GM12864 (cell line): ENCODE measurements at regions not wholly inside any gene's neighbourhood (a gene's known extent, or its start where the extent isn't known, plus 50 kb on each side); places are given as distances from the start of the nearest gene placed in this dataset.

ENCODE experiments used
- DNase-seq: peaks from one replicate; pipeline ENCODE4 v3.0.0-alpha.2; 2011; ENCODE audit warnings: low read depth
- H3K4me3 ChIP-seq: 2 replicates; pipeline ENCODE4 v1.5.1; 2011; ENCODE audit warnings: mild to moderate bottlenecking, low read depth, low read length, control low read depth
- TF ChIP-seq, protein P1 (sequence below): IDR thresholded peaks from 2 replicates; pipeline ENCODE4 v1.5.1; 2011; ENCODE audit warnings: low read depth, mild to moderate bottlenecking, moderate library complexity, low read length, control low read depth, inconsistent platforms; ENCODE audit errors: missing control alignments

DNA sequence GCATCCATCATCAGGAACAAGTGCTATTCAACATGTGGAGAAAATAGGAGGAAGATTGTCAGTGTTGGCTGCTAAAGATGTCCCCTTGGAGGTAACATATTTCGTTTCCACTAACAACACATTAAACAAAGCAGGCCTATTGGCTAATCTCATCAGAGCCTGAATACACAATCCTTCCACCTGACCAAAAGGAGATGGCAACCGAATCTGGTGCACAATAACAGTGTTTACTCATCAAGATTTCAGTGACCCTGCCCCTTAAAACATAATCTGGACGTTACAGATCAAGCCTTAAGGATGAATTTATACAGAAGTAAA is 582.5 kb downstream of the EFNB2 start:
- TF ChIP-seq, protein P1, sequence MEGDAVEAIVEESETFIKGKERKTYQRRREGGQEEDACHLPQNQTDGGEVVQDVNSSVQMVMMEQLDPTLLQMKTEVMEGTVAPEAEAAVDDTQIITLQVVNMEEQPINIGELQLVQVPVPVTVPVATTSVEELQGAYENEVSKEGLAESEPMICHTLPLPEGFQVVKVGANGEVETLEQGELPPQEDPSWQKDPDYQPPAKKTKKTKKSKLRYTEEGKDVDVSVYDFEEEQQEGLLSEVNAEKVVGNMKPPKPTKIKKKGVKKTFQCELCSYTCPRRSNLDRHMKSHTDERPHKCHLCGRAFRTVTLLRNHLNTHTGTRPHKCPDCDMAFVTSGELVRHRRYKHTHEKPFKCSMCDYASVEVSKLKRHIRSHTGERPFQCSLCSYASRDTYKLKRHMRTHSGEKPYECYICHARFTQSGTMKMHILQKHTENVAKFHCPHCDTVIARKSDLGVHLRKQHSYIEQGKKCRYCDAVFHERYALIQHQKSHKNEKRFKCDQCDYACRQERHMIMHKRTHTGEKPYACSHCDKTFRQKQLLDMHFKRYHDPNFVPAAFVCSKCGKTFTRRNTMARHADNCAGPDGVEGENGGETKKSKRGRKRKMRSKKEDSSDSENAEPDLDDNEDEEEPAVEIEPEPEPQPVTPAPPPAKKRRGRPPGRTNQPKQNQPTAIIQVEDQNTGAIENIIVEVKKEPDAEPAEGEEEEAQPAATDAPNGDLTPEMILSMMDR, result no peak
- no peak for DNase-seq
- H3K4me3 ChIP-seq, result no peak overlapping the region

DNA sequence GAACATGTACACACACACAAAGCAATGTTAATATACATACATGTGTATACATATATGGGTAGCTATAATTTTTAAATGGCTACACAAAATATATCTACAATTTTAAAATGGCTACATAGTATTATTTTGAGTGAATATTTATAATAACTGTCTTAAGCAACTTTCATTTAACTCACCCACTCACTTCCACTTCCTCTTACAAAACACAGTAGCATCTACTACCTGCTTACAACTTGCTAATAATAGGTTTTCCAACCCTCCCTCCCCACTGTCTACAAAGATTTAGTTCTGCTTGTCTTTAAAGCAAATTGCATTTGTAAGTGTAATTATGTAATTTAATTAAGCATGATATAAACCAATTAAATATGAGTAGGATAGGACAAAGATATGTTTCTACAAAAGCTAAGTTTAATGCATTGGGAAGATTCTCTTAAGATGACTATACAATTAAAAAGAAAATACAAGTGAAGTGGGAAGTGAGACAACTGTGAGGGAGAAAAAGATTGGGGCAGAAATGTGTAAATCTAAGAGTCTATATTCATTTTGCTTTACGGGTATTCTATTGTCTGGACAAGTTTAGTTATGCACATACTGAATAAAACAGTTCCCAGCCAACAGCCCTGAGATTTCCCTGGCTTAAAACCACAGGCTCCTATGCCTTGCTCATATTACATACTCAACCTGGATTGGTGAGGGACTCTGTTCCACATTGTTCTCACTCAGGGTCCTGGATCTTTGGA is 583.1 kb downstream of the EFNB2 start:
- H3K4me3 ChIP-seq, result no peak overlapping the region
- DNase-seq, result no peak
- TF ChIP-seq, protein P1, result no peak

DNA sequence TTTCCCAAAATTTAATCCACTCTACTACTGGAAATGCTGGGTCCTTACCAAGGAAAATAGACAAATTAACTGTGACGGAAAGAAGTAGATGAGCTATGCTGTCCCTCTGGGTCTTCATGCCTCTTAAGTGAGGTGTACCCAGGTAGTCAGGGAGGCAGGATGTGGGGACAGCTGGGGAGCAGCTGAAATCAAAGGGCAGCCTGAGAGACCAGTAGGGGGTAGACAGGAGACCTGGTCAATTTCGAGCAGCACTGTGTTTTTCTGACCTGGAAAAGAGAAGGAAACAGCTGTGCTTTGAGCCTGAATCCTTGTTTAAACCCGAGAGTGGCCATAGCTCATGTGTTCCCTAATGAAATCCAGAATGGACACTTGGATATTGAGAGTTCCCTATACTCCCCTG is 587.3 kb downstream of the EFNB2 start:
- TF ChIP-seq, protein P1, result no peak
- H3K4me3 ChIP-seq, result no peak overlapping the region
- no peak for DNase-seq

DNA sequence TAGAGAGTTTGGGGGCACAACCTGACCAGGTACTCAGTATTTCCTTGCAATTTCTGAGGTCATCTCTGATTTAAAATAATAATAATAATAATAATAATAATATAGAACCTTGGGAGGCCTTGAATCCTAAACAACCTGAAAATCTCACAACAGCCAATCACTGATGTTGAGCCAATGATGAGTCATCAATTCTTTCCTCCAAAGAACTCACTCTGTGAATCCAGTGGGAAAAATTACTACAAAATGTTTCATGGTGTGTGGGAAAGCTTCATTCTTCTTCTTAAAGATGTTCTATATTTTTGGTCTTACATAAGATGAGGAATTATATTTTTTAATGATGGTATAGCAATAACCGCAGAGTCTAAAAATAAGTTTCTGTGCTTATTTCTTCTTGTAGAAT is 594.6 kb downstream of the EFNB2 start:
- no peak for DNase-seq
- H3K4me3 ChIP-seq, result no peak overlapping the region
- TF ChIP-seq, protein P1, result no peak

DNA sequence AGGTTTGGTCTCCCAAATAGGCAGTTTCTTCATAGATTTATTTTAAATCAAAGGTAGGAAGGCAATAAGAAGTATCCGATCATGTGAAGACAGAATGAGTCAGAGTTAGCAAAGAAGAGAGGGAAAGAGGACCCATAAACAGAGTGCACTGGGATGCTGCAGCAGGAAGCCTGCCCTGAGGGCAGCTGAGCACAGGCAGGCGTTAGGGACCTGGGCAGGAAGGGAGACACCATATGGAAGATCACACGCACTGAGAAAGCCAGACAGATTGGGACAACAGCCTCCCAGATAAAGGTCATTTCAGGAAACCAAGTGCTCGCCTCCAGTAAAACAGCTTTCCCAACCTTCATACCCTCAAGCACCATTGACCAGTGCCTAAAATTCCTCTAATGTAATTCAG is 598.0 kb downstream of the EFNB2 start:
- no peak for DNase-seq
- H3K4me3 ChIP-seq, result no peak overlapping the region
- TF ChIP-seq, protein P1, result no peak

DNA sequence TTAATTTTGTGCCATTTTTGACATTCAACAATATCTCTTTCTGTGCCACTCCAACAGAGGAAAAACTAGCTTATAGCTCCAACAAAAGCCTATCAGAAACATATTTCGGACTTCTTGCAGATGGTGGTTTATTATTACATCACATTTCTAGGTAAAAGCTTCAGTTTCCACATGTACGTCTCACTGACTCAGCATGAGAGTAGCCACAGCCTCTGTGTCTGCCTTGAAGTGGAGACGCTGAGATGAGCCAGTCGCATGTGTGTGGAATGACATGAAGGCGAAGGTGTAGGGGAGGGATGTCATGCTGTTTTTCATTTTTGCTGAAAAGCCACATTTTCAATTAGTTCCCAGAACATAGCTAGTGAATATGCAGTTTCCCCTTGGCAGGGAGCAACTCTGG is 598.6 kb downstream of the EFNB2 start:
- TF ChIP-seq, protein P1, result no peak
- DNase-seq, result no peak
- no peak overlapping the region for H3K4me3 ChIP-seq

DNA sequence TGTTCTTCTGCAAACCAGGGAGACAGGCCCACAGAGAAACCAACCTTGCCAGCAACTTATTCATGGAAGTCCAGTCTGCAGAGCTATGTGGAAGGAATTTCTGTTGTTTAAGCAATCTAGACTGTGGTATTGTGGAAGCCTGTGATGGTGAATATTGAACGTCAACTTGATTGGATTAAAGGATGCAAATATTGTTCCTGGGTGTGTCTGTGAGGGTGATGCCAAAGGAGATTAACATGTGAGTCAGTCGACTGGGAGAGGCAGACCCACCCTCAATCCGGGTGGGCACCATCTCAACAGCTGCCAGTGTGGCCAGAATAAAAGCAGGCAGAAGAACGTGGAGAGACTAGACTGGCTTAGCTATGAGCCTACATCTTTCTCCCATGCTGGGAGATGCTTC is 606.0 kb downstream of the EFNB2 start:
- no peak overlapping the region for H3K4me3 ChIP-seq
- TF ChIP-seq, protein P1, result no peak
- DNase-seq, result no peak
